ENCODE measurements at regions not wholly inside any gene's neighbourhood (a gene's known extent, or its start where the extent isn't known, plus 50 kb on each side); places are given as distances from the start of the nearest gene placed in this dataset.

- TF ChIP-seq CTCF (IDR thresholded peaks at IDR 0.05; ENCODE audit: low read depth, low read length) (no peak), POLR2A (IDR thresholded peaks at IDR 0.05; ENCODE audit: extremely low read depth, insufficient read length) (no peak)
Measured at GRCh38 chr12:40508421-40508820, 183.8 kb upstream of the CNTN1 start.
